Activated CD4-positive, alpha-beta T cell treated with anti-CD3 and anti-CD28 coated beads, Interleukin-2, amount 50 U/mL, for 48 hours (primary cell): ENCODE measurements at regions not wholly inside any gene's neighbourhood (a gene's known extent, or its start where the extent isn't known, plus 50 kb on each side); places are given as distances from the start of the nearest gene placed in this dataset.
"Not testable (repeated sequence)": the region's sequence is repeated elsewhere in the genome, so short reads cannot be mapped to it uniquely, and the experiment has no call there.

Experiments
- DNase-seq, 2 experiments: peaks; one replicate each; pipeline ENCODE4 v3.0.0-alpha.2; 2020

DNA sequence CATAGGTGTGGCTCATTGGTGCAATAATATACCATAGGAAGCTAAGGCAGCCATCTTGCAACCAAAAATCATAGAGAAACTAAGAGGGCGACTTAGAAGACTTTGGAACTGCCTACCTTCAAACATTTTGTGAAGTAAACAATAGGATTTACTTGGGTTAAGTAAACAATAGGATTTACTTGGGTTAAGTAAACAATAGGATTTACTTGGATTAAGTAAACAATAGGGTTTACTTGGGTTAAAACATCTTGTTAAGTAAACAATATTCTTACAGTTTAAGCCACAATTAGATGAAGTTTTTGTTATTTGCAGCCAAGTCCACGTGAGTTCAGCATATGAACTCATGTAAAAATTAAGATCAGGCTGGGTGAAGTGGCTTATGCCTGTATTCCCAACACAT, 722.4 kb upstream of the AUTS2 start:
- no peak for DNase-seq

DNA sequence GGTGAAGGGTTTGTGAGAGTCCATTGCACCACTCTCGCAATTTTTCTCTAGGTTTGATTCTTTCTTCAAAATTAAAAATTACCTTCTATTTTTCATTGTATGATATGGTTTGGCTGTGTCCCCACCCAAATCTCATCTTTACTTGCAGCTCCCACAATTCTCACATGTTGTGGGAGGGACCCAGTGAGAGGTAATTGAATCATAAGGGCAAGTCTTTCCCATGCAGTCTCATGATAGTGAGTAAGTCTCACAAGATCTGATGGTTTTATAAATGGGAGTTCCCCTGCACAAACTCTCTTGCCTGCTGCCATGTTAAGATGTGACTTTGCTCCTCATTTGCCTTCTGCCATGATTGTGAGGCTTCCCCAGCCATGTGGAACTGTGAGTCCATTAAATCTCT, 711.2 kb upstream of the AUTS2 start:
- not testable (repeated sequence) for DNase-seq

GRCh38 chr7:68888971-68889385, 709.3 kb upstream of the AUTS2 start:
- no peak for DNase-seq

DNA sequence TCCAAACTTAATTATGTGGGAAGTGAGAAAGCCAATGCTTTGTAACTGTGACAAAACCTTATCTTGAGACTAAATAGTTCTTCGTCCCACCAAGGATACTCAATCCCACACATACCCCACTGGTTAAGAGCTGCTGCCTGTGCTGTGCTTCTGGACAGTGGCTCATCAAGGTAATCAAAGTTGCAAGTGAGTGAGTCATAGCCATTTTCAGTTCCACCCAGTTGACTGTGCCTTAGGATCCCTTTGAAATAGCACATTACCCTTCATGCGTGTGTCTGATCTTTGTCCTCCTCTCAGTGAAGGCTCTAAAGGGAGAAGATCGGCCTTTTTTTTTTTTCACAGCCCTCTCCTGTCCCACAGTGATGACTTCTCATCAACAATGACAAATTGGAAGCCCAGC, 706.0 kb upstream of the AUTS2 start:
- no peak for DNase-seq

- no peak for DNase-seq
Observed at GRCh38 chr7:68893411-68893810, 704.9 kb upstream of the AUTS2 start.

DNA sequence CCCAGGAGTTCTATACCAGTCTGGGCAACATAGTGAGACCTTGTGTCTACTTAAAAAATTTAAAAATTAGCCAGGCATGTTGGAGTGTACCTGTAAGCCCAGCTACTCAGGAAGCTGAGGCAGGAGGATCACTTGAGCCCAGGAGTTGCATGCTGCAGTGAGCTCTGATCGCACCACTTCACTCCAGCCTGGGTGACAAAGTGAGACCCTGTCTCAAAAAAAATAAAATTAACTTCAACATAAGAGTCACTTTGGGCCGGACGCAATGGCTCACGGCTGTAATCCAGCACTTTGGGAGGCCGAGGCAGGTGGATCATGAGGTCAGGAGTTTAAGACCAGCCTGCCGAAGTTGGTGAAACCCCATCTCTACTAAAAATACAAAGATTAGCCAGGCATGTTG, 699.1 kb upstream of the AUTS2 start:
- not testable (repeated sequence) for DNase-seq

GRCh38 chr7:68900096-68900495, 698.2 kb upstream of the AUTS2 start:
- no peak for DNase-seq

DNA sequence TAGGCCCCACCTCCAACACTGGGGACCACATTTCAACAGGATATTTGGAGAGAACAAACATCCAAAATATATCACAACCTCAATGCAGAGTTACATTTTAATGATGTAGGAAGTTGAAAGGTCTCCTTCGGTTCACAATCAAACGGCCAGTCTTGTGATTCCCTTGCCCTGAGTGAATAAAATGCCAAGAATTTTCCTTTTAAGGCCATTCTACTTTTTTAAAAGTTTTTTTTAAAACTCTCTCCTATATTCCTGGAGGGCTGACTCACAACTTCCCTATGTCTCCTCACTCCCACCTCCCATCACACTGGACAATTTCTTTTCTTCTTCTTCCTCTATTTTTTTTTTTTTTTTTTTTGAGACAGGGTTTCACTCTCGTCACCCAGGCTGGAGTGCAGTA, 693.6 kb upstream of the AUTS2 start:
- no peak for DNase-seq

DNA sequence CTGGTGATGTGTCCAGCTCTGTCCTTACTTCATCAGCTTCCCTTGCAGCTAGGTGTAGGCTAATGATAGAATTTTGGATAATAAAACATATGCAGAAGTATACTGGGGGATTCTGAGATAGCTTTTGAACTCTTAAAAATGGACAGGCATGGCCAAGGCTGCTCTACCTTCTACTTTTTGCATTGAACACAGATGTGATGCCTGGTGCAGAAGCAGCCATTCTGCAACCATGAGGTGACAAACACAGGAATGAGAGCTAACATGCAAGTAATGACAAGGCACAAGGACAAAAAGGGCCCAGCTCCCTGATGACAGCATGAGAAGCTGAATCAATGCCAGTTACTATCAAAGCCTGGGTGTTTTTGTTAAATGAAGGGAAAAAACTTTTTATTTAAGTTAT, 686.5 kb upstream of the AUTS2 start:
- DNase-seq = no peak

DNA sequence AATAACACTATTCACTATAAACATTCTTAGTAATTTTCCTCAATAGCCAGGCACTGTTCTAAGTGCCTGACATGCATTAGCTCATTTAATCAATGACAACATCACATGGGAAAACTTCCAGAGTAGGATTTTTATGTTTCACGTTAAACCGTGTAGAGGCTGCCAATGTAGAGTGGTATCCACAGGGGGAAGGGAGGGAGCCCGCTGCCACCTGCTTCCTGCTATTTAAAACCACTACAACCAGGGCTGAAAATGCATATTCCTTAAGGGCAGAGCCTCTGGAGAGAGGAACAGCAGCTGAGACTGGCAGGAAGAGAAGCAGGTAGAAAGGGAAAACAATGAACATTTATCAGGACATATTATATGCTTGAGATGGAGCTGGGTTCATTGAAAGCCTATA, 684.3 kb upstream of the AUTS2 start:
- DNase-seq = no peak

GRCh38 chr7:68917041-68917651, 681.1 kb upstream of the AUTS2 start:
- DNase-seq = no peak

- no peak for DNase-seq
Observed at GRCh38 chr7:68918621-68919020, 679.7 kb upstream of the AUTS2 start.

DNA sequence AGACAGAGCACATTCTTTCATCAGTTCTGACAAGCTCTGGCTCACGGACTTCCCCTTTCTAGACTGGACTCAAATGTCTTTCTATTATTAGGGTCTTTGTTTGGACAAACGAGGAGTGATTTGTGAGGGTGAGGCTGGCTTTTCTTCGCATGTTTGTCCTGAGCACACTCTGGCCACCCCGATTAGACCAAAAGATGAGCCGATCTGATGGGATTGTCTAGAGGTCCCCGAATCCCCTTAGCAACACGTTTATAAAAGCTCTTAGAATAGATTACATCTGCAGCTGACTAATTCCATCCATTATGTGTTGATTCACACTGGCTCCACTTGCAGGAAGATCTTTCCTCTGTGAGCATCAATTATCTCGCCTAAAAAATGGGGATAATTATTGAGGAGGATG, 675.4 kb upstream of the AUTS2 start:
- DNase-seq = no peak

- no peak for DNase-seq
Observed at GRCh38 chr7:68925241-68925640, 673.0 kb upstream of the AUTS2 start.

- DNase-seq = no peak
Observed at GRCh38 chr7:68929781-68930261, 668.5 kb upstream of the AUTS2 start.

GRCh38 chr7:68936471-68937035, 661.7 kb upstream of the AUTS2 start:
- DNase-seq = no peak

GRCh38 chr7:68938151-68938550, 660.1 kb upstream of the AUTS2 start:
- DNase-seq = no peak

DNA sequence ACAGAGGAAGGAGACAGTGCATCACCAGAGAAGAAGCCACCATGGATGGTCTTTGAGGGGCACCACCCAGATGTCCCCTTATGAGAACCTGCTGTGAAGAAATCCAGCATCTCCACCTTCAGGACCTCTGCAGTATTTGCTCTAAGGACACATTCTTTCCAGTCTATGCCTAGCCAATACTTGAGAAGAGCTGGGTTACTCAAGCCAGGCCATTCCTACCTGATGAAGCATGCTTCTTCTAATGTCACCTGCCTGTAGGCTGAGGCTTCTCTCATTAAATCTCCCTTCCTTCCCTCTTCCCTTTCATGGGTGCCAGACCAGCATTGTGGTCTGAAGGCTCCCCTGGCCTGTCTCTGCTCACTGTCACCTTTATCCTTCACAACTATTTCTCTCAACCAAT, 654.5 kb upstream of the AUTS2 start:
- no peak for DNase-seq

GRCh38 chr7:68955656-68956055, 642.6 kb upstream of the AUTS2 start:
- DNase-seq = no peak

GRCh38 chr7:68958571-68958970, 639.7 kb upstream of the AUTS2 start:
- DNase-seq = no peak

DNA sequence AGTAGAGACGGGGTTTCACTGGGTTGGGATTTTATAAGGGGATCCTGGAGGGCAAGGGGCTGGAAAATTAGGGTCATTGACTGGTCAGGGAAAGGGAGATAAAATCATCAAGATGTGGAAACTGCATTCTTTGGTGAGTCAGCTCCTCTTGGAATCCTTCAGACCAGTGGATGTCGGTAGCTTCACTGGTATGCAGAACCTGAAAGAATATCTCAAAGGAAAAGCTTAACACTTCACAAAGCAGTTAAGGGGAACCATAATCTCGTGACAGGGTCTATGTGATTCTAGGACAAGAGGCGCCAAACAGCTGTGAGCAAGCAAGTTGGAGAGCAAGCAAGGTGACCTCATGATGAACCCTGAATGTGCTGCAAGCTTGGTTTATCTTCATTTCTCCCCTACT, 634.7 kb upstream of the AUTS2 start:
- DNase-seq = no peak

- no peak for DNase-seq
Observed at GRCh38 chr7:68964060-68964459, 634.2 kb upstream of the AUTS2 start.

- no peak for DNase-seq
Observed at GRCh38 chr7:68965351-68965750, 632.9 kb upstream of the AUTS2 start.

- DNase-seq = no peak
Observed at GRCh38 chr7:68967598-68967997, 630.7 kb upstream of the AUTS2 start.

- DNase-seq = no peak
Observed at GRCh38 chr7:68969571-68969970, 628.7 kb upstream of the AUTS2 start.
